Mesenchymal stem cell (in vitro differentiated cells and primary cell): ENCODE measurements at regions not wholly inside any gene's neighbourhood (a gene's known extent, or its start where the extent isn't known, plus 50 kb on each side); places are given as distances from the start of the nearest gene placed in this dataset.

Source experiments
- DNase-seq: peaks from one replicate; pipeline ENCODE4 v3.0.0-alpha.2; 2013
- H2AFZ ChIP-seq: one replicate; pipeline ENCODE4 v1.6.1; 2013; ENCODE audit warnings: low read depth, mild to moderate bottlenecking, control low read depth, inconsistent platforms, low read length, moderate library complexity
- H2AK5ac ChIP-seq: 2 replicates; pipeline ENCODE4 v1.6.1; 2013; ENCODE audit warnings: low read length, moderate library complexity, mild to moderate bottlenecking, inconsistent platforms; ENCODE audit not compliant: severe bottlenecking
- H2BK120ac ChIP-seq: one replicate; pipeline ENCODE4 v1.6.1; 2013; ENCODE audit warnings: low read depth, mild to moderate bottlenecking, inconsistent platforms, low read length, moderate library complexity
- H2BK12ac ChIP-seq, 2 experiments: one replicate each; pipeline ENCODE4 v1.6.1; 2013; ENCODE audit warnings: inconsistent platforms in 2 of 2, low read length in 2 of 2, mild to moderate bottlenecking in 2 of 2, moderate library complexity in 2 of 2, control low read depth in 1 of 2
- H2BK15ac ChIP-seq: one replicate; pipeline ENCODE4 v1.6.1; 2013; ENCODE audit warnings: mild to moderate bottlenecking, low read depth, inconsistent platforms; ENCODE audit not compliant: poor library complexity, severe bottlenecking
- H2BK5ac ChIP-seq: 2 replicates; pipeline ENCODE4 v1.6.1; 2013; ENCODE audit warnings: low read depth, mild to moderate bottlenecking, low read length, control low read depth, inconsistent platforms; ENCODE audit not compliant: poor library complexity, severe bottlenecking
- H3K14ac ChIP-seq, 2 experiments: one replicate each; pipeline ENCODE4 v1.6.1; 2013; ENCODE audit warnings: inconsistent platforms in 2 of 2, low read length in 2 of 2, control low read depth in 1 of 2, mild to moderate bottlenecking in 1 of 2, moderate library complexity in 1 of 2
- H3K18ac ChIP-seq, 2 experiments: one replicate each; pipeline ENCODE4 v1.6.1; 2013; ENCODE audit warnings: inconsistent platforms in 2 of 2, low read length in 2 of 2, control low read depth in 1 of 2, low read depth in 1 of 2, mild to moderate bottlenecking in 1 of 2
- H3K23ac ChIP-seq, 2 experiments: one replicate each; pipeline ENCODE4 v1.6.1; 2013; ENCODE audit warnings: inconsistent platforms in 2 of 2, low read length in 2 of 2, mild to moderate bottlenecking in 2 of 2, moderate library complexity in 2 of 2, control low read depth in 1 of 2
- H3K27ac ChIP-seq: 2 replicates; pipeline ENCODE4 v1.5.1; 2013; ENCODE audit warnings: mild to moderate bottlenecking, moderate library complexity, low read length, control low read depth, inconsistent platforms; ENCODE audit not compliant: poor library complexity, severe bottlenecking
- H3K27me3 ChIP-seq, 2 experiments: 2 replicates each; pipeline versions ENCODE4 v1.6.1 to v1.7.0; 2013; ENCODE audit warnings: low read length in 2 of 2, mild to moderate bottlenecking in 2 of 2, moderate library complexity in 2 of 2, control low read depth in 1 of 2, inconsistent platforms in 1 of 2; ENCODE audit not compliant: control insufficient read depth in 1 of 2, insufficient read depth in 1 of 2
- H3K36me3 ChIP-seq, 2 experiments: 2 replicates each; pipeline versions ENCODE4 v1.6.1 to v1.7.0; 2013; ENCODE audit warnings: low read length in 2 of 2, control low read depth in 1 of 2, inconsistent platforms in 1 of 2, low read depth in 1 of 2, mild to moderate bottlenecking in 1 of 2; ENCODE audit not compliant: insufficient read depth in 2 of 2, control insufficient read depth in 1 of 2
- H3K4ac ChIP-seq, 2 experiments: one replicate each; pipeline ENCODE4 v1.6.1; 2013; ENCODE audit warnings: inconsistent platforms in 2 of 2, low read length in 2 of 2, mild to moderate bottlenecking in 2 of 2, moderate library complexity in 2 of 2, control low read depth in 1 of 2, low read depth in 1 of 2
- H3K4me1 ChIP-seq: 2 replicates; pipeline ENCODE4 v1.6.1; 2013; ENCODE audit warnings: low read depth, low read length, control low read depth; ENCODE audit not compliant: control insufficient read depth, insufficient read depth
- H3K4me2 ChIP-seq: 2 replicates; pipeline ENCODE4 v1.6.1; 2013; ENCODE audit warnings: low read length, mild to moderate bottlenecking, inconsistent platforms; ENCODE audit not compliant: poor library complexity, severe bottlenecking
- H3K4me3 ChIP-seq, 2 experiments: 2 replicates each; pipeline versions ENCODE4 v1.5.1 to v1.7.0; 2013; ENCODE audit warnings: low read length in 2 of 2, mild to moderate bottlenecking in 2 of 2, control low read depth in 1 of 2, low read depth in 1 of 2; ENCODE audit not compliant: insufficient read depth in 1 of 2
- H3K79me1 ChIP-seq: replicated peaks from 2 replicates; pipeline ENCODE4 v1.6.1; 2013; ENCODE audit warnings: mild to moderate bottlenecking, control low read depth, low read length, inconsistent platforms; ENCODE audit not compliant: poor library complexity, severe bottlenecking
- H3K9ac ChIP-seq: 2 replicates; pipeline ENCODE4 v1.7.0; 2013; ENCODE audit warnings: mild to moderate bottlenecking, low read length, moderate library complexity
- H3K9me3 ChIP-seq: 2 replicates; pipeline ENCODE4 v1.7.0; 2013; ENCODE audit warnings: mild to moderate bottlenecking, low read length; ENCODE audit not compliant: control insufficient read depth
- H4K8ac ChIP-seq: one replicate; pipeline ENCODE4 v1.6.1; 2013; ENCODE audit warnings: inconsistent platforms, mild to moderate bottlenecking, low read length, moderate library complexity
- H4K91ac ChIP-seq: one replicate; pipeline ENCODE4 v1.6.1; 2013; ENCODE audit warnings: mild to moderate bottlenecking, low read length, inconsistent platforms
- WGBS: methylation state at CpG from one replicate; pipeline ENCODE4 v1.1.7; 2013; ENCODE audit warnings: mixed read lengths; 5-methylcytosine and 5-hydroxymethylcytosine counted together

DNA sequence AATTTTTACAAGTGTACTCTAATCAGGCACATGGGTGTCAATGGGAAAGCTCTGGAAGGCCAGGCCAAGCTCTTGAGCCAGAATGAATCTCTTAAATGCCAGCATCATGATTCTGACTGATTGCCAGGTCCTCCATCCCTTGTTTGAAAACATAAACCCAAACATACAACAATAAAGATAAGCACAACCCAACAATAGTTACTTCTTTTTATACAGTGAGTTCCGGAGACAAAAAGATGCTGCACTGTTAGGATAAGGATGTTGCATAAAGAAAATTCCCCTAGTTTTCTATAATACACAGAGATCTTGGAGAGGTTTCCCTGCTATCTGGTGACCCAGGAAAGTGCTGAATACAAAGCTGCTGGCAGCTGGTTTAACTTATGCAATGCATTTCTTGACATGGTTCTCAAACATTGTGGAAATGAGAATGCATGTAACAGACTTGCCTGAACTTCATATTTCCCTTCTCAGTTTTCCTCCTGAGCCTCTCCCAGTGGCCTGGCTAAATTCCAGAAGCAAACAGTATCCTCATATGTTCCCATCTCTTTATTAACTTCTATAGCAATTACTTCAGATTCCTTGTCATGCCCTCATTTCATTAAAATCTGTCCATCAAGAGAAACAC lies 180.1 kb upstream of the PRICKLE2 start:
- H3K4me2 ChIP-seq: no peak overlapping the region
- no peak overlapping the region for H2BK12ac ChIP-seq
- peak; percentile 26 for DNase-seq
- H3K14ac ChIP-seq: no peak overlapping the region
- no peaks in the 10 kb centered on the region for H3K27me3 ChIP-seq
- no peak overlapping the region for H3K18ac ChIP-seq
- H2BK120ac ChIP-seq: no peak overlapping the region
- H2BK5ac ChIP-seq: no peak overlapping the region
- H4K8ac ChIP-seq: no peak overlapping the region
- H3K23ac ChIP-seq: no peak overlapping the region
- no peaks in the 10 kb centered on the region for H3K36me3 ChIP-seq
- H3K4me3 ChIP-seq: no peak overlapping the region
- H3K4me1 ChIP-seq: peaks cover 1% of the 10 kb centered on the region
- no peak overlapping the region for H2BK15ac ChIP-seq
- H3K4ac ChIP-seq: no peak overlapping the region
- H2AFZ ChIP-seq: no peak overlapping the region
- no peak overlapping the region for H4K91ac ChIP-seq
- no peaks in the 10 kb centered on the region for H3K9me3 ChIP-seq
- no CpG with 5 or more reads among the region's 1 CpG for WGBS
- no peak overlapping the region for H2AK5ac ChIP-seq
- no peaks in the 10 kb centered on the region for H3K79me1 ChIP-seq
- no peak overlapping the region for H3K27ac ChIP-seq
- H3K9ac ChIP-seq: no peak overlapping the region

DNA sequence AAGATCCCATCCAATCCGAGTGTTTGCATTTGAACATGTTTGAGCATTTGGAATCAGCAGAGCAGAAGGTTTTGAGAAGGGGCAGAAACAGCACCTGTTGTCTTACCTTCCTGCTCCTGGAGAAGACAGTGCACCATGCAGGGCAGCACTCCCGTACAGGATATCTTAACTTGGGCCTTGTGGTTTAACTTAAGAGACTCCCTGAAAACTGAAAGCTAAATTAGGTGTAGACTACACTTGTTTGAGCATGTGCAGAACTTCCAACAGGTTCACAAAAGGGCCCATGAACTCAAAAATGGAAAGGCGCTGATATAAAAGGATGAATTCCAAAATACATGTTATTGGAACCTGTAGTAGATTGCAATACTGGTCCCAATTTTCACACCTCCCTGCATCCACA lies 175.4 kb upstream of the PRICKLE2 start:
- no peak overlapping the region for H3K9ac ChIP-seq
- no peak overlapping the region for H3K4ac ChIP-seq
- H4K8ac ChIP-seq: no peak overlapping the region
- H3K79me1 ChIP-seq: peaks cover 1% of the 10 kb centered on the region
- no peak overlapping the region for H3K4me2 ChIP-seq
- no peak overlapping the region for H3K14ac ChIP-seq
- no peaks in the 10 kb centered on the region for H3K9me3 ChIP-seq
- H2BK5ac ChIP-seq: no peak overlapping the region
- H3K27me3 ChIP-seq: no peaks in the 10 kb centered on the region
- H3K36me3 ChIP-seq: no peaks in the 10 kb centered on the region
- no peak overlapping the region for H4K91ac ChIP-seq
- no peak overlapping the region for H2BK15ac ChIP-seq
- no peak overlapping the region for H2BK120ac ChIP-seq
- H3K23ac ChIP-seq: no peak overlapping the region
- DNase-seq: no peak
- no peak overlapping the region for H2BK12ac ChIP-seq
- H3K4me1 ChIP-seq: peaks cover 6% of the 10 kb centered on the region
- H3K4me3 ChIP-seq: no peak overlapping the region
- WGBS: 92% methylated on average over 3 of the region's 3 CpGs
- no peak overlapping the region for H3K18ac ChIP-seq
- H2AK5ac ChIP-seq: no peak overlapping the region
- no peak overlapping the region for H2AFZ ChIP-seq
- no peak overlapping the region for H3K27ac ChIP-seq

DNA sequence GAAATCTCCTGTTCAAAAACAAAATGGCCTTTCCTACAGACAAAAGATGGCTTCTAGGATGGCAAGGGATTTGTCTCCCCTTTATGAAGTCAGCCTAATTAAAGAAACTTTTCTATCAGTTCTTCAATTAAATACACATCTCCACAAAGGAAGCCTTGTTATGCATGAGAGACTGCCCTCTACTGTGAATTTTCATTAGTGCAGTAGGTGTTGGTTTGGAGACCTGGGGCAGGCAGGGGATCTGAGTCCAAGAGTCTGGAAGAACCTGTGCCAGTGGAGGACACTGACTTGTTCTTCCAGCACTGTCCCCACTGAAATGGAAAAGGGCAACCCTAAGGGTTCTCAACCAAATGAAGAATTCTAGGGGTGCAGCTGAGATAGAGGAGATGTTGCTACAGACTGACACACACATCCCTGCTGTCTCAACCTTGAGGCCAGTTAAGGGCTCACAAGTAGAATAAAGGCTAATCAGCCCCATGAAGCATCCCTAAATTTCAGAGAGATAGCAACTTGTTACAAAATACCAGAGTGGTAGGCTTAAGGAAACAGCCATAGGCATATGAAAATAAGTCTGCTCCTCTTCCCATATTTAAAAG lies 174.0 kb upstream of the PRICKLE2 start:
- H3K9ac ChIP-seq: peak overlapping the region; percentile 16
- no peak overlapping the region for H3K4me2 ChIP-seq
- H3K27me3 ChIP-seq: no peaks in the 10 kb centered on the region
- H3K79me1 ChIP-seq: peaks cover 1% of the 10 kb centered on the region
- H4K91ac ChIP-seq: no peak overlapping the region
- no peak overlapping the region for H2BK120ac ChIP-seq
- H3K4ac ChIP-seq: no peak overlapping the region
- H3K18ac ChIP-seq: no peak overlapping the region
- H3K4me3 ChIP-seq: no peak overlapping the region
- H3K4me1 ChIP-seq: peaks cover 6% of the 10 kb centered on the region
- H3K27ac ChIP-seq: no peak overlapping the region
- H3K9me3 ChIP-seq: no peaks in the 10 kb centered on the region
- H2BK15ac ChIP-seq: no peak overlapping the region
- peak overlapping the region; percentile 82 for H2AK5ac ChIP-seq
- no peak overlapping the region for H3K23ac ChIP-seq
- no peaks in the 10 kb centered on the region for H3K36me3 ChIP-seq
- H2BK5ac ChIP-seq: no peak overlapping the region
- H2AFZ ChIP-seq: no peak overlapping the region
- peak; percentile 78 for DNase-seq
- peak overlapping the region in 1 of 2 experiments; percentile 90 for H2BK12ac ChIP-seq
- H4K8ac ChIP-seq: no peak overlapping the region
- H3K14ac ChIP-seq: no peak overlapping the region

DNA sequence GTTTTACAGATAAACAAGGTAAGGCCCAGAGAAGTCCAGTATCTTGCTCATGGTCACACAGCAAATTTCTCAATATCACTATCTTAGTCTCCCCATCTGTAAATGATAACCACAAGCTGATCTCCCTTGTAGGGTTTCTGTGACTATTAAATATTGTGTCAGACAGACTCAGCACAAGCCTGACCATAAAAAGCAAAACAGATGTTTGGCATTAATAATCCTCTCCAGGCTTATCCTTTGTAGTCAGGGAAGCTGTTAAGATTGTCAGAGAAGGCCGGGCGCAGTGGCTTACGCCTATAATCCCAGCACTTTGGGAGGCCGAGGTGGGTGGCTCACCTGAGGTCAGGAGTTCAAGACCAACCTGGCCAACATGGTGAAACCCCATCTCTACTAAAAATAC lies 173.2 kb upstream of the PRICKLE2 start:
- WGBS: 93% methylated on average over 3 of the region's 4 CpGs
- DNase-seq: peak; percentile 24
- H3K23ac ChIP-seq: no peak overlapping the region
- H4K91ac ChIP-seq: no peak overlapping the region
- no peak overlapping the region for H2BK120ac ChIP-seq
- no peak overlapping the region for H3K4me2 ChIP-seq
- H3K36me3 ChIP-seq: no peaks in the 10 kb centered on the region
- no peak overlapping the region for H3K14ac ChIP-seq
- H2AK5ac ChIP-seq: peak overlapping the region; percentile 93
- no peak overlapping the region for H2BK5ac ChIP-seq
- no peak overlapping the region for H2BK15ac ChIP-seq
- peaks cover 1% of the 10 kb centered on the region for H3K79me1 ChIP-seq
- no peaks in the 10 kb centered on the region for H3K27me3 ChIP-seq
- no peak overlapping the region for H4K8ac ChIP-seq
- H2AFZ ChIP-seq: no peak overlapping the region
- no peak overlapping the region for H3K4ac ChIP-seq
- no peak overlapping the region for H2BK12ac ChIP-seq
- peaks cover 6% of the 10 kb centered on the region for H3K4me1 ChIP-seq
- H3K18ac ChIP-seq: no peak overlapping the region
- no peak overlapping the region for H3K4me3 ChIP-seq
- H3K27ac ChIP-seq: no peak overlapping the region
- H3K9me3 ChIP-seq: no peaks in the 10 kb centered on the region
- peak overlapping the region; percentile 16 for H3K9ac ChIP-seq
